GM12864 (cell line): ENCODE measurements at regions not wholly inside any gene's neighbourhood (a gene's known extent, or its start where the extent isn't known, plus 50 kb on each side); places are given as distances from the start of the nearest gene placed in this dataset.

Experiments
- DNase-seq: peaks from one replicate; pipeline ENCODE4 v3.0.0-alpha.2; 2011; ENCODE audit warnings: low read depth
- H3K4me3 ChIP-seq: 2 replicates; pipeline ENCODE4 v1.5.1; 2011; ENCODE audit warnings: mild to moderate bottlenecking, low read depth, low read length, control low read depth
- TF ChIP-seq, protein P1 (sequence below): IDR thresholded peaks from 2 replicates; pipeline ENCODE4 v1.5.1; 2011; ENCODE audit warnings: low read depth, mild to moderate bottlenecking, moderate library complexity, low read length, control low read depth, inconsistent platforms; ENCODE audit errors: missing control alignments

DNA sequence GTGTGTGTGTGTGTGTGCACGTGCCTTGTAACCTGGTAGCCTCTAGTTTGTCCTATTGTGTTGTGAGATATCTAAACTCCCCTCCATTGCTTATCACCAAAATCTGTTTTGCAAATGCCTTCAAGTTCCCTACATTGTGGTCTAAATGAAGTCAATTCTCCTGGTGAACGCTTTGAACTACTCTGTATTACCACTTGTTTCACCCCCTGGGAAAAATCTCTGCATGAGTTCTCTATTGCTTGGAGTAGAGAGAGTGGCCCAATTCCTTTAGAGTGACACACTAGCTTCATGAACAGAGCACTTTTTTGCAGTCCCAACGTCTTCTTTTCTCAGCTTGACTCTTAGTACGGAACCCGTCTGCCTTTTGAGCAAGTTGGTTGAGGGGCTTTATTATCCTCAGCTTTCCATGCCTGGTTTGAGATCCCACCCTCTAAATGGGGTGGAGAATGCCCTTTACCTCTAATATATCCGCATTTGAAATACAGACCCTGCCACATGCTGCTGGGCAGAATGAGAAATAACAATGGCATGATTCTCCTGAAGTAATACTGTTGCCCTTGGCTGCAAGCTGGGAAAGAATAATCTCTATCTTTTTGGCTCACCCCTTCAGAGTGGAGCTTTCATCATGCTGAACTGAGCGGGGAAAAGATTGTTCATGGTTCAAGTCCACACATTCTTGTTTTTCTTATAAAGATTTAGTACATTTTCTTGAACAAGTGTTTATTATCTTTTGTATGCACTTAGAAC, 2545.3 kb downstream of the PCDH9 start:
- TF ChIP-seq, protein P1, sequence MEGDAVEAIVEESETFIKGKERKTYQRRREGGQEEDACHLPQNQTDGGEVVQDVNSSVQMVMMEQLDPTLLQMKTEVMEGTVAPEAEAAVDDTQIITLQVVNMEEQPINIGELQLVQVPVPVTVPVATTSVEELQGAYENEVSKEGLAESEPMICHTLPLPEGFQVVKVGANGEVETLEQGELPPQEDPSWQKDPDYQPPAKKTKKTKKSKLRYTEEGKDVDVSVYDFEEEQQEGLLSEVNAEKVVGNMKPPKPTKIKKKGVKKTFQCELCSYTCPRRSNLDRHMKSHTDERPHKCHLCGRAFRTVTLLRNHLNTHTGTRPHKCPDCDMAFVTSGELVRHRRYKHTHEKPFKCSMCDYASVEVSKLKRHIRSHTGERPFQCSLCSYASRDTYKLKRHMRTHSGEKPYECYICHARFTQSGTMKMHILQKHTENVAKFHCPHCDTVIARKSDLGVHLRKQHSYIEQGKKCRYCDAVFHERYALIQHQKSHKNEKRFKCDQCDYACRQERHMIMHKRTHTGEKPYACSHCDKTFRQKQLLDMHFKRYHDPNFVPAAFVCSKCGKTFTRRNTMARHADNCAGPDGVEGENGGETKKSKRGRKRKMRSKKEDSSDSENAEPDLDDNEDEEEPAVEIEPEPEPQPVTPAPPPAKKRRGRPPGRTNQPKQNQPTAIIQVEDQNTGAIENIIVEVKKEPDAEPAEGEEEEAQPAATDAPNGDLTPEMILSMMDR, result no peak
- DNase-seq, result no peak
- H3K4me3 ChIP-seq, result no peak overlapping the region

- TF ChIP-seq, protein P1, result no peak
- no peak overlapping the region for H3K4me3 ChIP-seq
- DNase-seq, result no peak
These were observed 2546.0 kb downstream of the PCDH9 start for GRCh38 chr13:64684108-64684507.

- TF ChIP-seq, protein P1, result no peak
- no peak overlapping the region for H3K4me3 ChIP-seq
- no peak for DNase-seq
These were observed 2549.4 kb downstream of the PCDH9 start for GRCh38 chr13:64680739-64681138.

GRCh38 chr13:64675255-64675892, 2554.8 kb downstream of the PCDH9 start:
- no peak for DNase-seq
- TF ChIP-seq, protein P1, result no peak
- no peak overlapping the region for H3K4me3 ChIP-seq

DNA sequence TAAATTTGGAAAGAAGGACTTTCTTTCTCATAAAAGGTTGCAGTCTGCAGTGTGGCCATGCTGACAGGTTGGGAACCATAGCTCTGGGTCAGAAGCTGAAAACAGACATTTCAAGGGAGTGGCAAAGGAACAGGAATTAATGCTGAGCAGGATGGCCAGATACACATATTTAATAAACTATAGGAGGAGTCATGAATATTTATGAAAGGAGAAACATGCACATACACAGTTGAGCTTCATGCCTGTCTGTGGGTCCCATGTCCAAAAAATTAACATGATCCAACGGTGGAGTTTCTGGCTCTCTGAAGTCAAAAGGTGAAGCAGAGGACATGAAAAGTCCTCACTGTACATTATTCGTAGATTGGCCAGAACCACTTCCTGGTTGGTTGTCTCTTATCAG, 2556.0 kb downstream of the PCDH9 start:
- no peak overlapping the region for H3K4me3 ChIP-seq
- TF ChIP-seq, protein P1, result no peak
- DNase-seq, result no peak

- no peak overlapping the region for H3K4me3 ChIP-seq
- DNase-seq, result no peak
- TF ChIP-seq, protein P1, result no peak
These were observed 2557.4 kb downstream of the PCDH9 start for GRCh38 chr13:64672751-64673150.
